ENCODE measurements at regions not wholly inside any gene's neighbourhood (a gene's known extent, or its start where the extent isn't known, plus 50 kb on each side); places are given as distances from the start of the nearest gene placed in this dataset.

DNA sequence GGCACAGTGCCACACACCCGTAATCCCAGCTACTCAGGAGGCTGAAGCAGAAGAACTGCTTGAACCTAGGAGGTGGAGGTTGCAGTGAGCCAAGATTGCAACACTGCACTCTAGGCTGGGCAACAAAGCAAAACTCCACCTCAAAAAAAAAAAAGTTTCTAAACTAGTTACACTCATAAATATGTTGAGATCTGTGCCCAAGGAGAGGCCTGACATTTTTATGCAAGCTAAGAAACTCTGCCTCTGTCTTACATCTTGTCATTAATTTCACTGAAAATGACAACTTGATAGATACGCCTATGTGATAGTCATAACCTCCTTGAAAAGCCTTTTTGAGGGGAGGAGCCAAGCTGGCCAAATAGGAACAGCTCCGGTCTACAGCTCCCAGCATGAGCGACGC, 412.7 kb downstream of the STK39 start:
- TF ChIP-seq ESRRG (CRISPR knock-in tag; IDR thresholded peaks at IDR 0.05) (no peak), TCF4 (CRISPR knock-in tag; IDR thresholded peaks at IDR 0.05; ENCODE audit: borderline replicate concordance) (no peak), TOX (CRISPR knock-in tag; IDR thresholded peaks at IDR 0.05; ENCODE audit: borderline replicate concordance) (no peak), ZFP30 (CRISPR knock-in tag; IDR thresholded peaks at IDR 0.05) (no peak), ARNTL (CRISPR knock-in tag; IDR thresholded peaks at IDR 0.05; ENCODE audit: borderline replicate concordance, low read depth) (no peak), OSR1 (CRISPR knock-in tag; IDR thresholded peaks at IDR 0.05) (no peak), ZFP3 (CRISPR knock-in tag; IDR thresholded peaks at IDR 0.05) (no peak), ZNF70 (CRISPR knock-in tag; IDR thresholded peaks at IDR 0.05) (no peak), ZNF565 (CRISPR knock-in tag; conservative IDR thresholded peaks at IDR 0.05; ENCODE audit: low read depth) (no peak)
- TF ChIP-seq, protein P1, sequence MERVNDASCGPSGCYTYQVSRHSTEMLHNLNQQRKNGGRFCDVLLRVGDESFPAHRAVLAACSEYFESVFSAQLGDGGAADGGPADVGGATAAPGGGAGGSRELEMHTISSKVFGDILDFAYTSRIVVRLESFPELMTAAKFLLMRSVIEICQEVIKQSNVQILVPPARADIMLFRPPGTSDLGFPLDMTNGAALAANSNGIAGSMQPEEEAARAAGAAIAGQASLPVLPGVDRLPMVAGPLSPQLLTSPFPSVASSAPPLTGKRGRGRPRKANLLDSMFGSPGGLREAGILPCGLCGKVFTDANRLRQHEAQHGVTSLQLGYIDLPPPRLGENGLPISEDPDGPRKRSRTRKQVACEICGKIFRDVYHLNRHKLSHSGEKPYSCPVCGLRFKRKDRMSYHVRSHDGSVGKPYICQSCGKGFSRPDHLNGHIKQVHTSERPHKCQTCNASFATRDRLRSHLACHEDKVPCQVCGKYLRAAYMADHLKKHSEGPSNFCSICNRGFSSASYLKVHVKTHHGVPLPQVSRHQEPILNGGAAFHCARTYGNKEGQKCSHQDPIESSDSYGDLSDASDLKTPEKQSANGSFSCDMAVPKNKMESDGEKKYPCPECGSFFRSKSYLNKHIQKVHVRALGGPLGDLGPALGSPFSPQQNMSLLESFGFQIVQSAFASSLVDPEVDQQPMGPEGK (CRISPR knock-in tag; IDR thresholded peaks at IDR 0.05; ENCODE audit: borderline replicate concordance), result no peak

Data from SK-N-SH treated with all-trans-retinoic acid at 6 μM for 48 hours (cell line).